HG02798 (cell line): ENCODE measurements at regions not wholly inside any gene's neighbourhood (a gene's known extent, or its start where the extent isn't known, plus 50 kb on each side); places are given as distances from the start of the nearest gene placed in this dataset.

Experiments
- ATAC-seq: cut with Tn5 transposase; IDR thresholded peaks from one replicate; pipeline ENCODE4 v1.9.1; 2021; ENCODE audit warnings: mild to moderate bottlenecking; ENCODE audit not compliant: unreplicated experiment, poor library complexity

DNA sequence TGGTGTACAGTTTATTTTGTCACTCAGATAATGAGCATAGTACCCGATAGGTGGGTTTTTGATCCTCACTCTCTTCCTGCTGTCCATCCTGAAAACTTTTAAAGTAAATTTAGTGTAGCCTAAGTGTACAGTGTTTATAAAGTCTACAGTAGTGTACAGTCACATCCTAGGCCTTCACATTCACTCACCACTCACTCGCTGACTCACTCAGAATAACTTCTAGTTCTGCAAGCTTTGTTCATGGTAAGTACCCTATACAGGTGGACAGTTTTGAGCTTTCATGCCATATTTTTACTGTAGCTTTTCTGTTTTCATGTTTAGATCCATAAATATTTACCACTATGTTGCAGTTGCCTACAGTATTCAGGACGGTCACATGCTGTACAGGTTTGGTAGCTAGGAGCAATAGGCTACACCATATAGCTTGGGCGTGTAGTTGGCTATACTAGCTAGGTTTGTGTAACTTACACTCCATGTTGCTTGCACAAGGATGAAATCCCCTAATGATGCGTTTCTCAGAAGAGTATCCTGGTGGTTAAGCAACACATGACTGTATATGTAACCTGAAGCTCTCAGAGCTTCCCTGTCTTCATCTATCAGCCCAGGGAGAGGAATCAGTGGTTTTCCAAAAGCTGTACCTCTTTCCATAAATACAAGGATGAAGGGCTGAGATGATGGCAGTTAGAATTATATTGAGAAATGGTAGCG, 87.6 kb upstream of the SLC25A26 start:
- no peak for ATAC-seq

DNA sequence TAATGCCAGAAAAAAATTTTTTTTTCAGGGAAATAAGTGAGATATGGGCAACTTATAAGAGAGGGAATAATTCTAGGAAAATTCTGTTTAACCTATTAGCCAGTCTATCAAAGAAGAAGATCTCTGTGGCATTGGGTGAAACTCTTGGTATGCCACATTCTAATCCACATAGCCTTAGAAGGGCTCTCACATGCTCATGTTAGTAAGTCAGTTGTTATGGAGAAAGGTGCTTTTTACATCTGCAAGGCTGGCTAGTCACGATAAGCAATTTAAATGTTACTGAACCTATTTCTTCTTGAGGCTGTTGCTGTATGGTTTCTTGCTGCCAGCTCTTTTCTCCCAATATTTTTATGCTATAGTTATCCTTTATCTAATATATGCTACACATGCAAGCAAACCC, 89.9 kb upstream of the MAGI1 start:
- no peak for ATAC-seq

DNA sequence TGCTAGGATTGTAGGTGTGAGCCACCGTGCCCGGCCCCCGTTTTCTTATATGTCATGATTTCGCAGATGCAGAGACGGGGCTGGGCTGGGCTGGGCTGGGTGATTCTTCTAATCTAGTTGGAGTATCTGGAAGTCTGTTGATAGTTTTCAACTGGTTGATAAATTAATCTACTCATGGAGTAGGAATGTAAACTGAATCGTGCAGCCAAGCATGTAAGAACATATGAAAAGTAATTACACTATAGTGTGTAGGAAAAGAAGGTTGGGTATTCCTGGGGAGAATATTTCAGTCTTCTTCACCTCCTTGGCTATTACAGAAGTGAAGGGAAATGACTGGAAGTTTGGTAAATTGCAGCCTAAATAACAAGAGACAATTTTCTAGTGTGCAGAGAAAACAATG, 82.6 kb upstream of the MAGI1 start:
- no peak for ATAC-seq

DNA sequence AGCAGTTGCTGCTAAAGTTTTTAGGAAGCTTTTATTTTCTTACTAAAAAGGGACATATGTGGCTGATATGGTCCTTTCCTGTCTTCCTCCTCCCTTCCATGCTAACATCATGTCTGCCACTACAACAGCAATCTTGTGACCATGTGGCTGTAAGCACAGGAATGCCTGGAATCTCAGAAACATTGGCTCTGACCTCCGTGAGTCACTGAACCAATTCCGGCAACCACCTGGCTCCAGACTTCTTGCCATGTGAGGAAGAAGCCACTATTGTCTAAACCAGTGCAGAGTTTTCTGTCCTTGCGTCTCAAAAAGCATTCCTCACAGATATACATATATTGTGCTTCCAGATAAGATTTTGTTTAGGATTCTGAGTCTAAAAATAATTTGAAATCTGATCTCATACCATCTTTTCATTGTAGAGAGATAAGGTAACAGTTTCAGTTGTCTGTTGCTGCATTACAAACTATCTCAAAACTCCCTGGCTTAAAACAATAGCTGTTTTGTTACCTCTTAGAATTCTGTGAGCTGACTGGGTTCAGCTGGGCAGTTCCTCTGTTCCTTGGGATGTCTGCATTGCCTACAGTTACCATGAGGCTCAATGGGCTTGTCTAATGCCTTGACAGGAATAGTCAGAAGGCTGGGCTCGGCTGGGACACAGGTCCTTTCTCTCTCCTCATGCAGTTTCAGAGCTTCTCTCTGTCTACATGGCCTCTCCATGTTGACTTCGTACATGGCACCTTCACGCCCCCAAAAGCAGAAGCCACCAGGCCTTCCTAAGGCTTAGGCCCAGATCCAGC, 77.3 kb upstream of the MAGI1 start:
- ATAC-seq, result no peak

DNA sequence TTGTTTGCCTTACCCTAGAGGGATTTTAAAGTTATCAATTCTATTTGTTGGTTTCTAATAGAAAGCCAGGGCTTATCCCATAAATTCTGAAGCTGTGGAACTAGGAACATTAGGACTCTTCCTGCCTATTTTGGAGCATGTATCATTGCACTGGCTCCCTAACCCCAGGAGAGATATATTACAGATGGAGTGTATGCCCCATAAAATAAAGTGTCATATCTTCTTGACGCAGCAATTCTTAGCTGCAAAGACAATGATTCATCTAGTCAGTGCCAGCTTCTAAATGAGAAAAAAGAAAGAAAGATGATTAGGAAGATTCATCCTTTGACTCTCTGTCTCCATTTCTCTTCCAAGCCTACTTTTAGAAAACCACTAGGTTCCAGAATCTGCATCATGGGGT, 74.8 kb upstream of the MAGI1 start:
- ATAC-seq, result no peak

DNA sequence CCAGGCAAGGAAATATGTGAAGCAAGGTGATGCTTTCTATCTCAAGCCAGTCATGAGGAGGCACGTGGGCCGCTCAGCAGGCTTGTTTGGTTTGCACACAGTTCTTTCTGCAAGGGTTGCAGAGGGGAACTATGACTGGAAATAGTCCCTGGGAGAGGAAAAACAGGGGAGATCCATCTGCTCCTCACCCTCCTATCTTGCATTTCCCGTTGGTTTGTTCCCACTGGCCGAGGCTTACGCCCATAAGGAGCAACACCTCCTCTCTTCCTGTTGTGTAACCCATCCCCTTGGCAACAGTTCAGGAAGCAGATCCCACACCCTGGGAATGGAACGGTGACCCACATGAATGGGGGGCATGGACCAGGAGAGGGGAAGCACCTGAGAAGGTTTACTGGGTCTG, 72.1 kb upstream of the MAGI1 start:
- ATAC-seq, result no peak

DNA sequence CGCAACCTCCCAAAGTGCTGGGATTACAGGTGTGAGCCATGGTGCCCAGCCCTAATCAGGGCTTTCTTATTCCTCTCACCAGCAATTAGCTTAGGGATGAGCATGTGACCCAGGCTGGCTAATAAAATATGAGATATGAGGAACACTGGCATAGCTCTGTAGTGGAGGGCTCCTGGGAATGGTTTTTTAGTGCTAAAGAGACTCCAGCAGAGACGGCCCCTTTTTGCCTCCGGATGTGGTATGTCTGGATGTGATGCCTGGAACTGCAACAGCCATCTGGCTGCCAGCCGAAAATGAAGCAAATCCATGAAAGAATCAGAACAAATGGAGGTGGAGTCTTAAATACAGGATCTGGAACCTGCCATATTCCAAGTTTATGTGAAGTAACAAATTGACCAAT, 69.1 kb upstream of the MAGI1 start:
- no peak for ATAC-seq

DNA sequence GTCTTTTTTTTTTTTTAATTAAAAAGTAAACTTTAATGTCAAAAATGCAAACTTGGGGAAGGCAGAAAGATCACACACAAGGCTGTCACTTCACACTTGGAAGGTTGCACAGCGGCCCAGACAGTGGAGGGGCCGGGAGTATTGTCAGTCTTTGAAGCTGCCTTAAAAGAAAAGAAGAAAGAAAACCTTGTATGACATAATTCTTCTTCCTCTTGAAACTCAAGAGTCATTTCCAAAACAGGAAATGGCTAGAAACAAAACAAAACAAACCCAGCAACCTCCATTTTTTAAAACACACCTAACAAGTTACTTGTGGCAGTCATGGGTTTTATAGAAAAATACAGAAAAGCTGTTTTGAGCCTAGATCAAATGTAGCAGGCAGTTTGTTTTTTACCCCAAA, 68.1 kb upstream of the MAGI1 start:
- no peak for ATAC-seq

DNA sequence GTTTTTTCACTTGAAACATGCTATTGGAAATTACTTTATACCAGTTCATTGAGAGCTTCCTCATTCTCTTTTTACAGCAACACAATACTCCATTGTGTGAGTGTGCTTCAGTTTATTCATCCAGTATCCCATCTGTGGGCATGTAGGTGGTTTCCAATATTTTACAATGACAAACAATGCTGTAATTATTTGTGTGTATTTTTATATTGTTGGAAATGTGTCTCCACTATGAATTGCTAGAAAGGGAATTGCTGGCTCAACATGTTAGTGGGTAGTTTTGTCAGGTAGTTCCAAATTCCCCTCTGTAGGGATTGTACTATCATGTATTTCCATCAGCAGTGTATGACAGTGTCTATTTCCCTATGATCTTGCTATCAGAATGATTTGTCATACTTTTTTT, 65.8 kb upstream of the MAGI1 start:
- ATAC-seq, result no peak

DNA sequence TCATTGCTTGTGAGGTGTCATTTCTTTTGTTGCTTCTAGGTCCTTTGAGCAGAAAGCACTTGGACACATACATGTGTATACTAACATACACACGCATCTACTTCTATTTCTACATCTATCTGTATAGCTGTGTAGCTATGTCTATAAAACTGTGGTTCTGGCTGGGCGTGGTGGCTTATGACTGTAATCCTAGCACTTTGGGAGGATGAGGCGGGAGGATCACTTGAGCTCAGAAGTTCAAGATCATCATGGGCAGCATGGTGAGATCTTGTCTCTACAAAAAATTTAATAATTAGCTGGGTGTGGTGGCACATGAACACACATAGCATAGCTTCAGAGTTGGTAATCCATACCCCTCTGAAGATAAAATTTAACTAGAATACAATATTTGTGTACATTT, 65.0 kb upstream of the MAGI1 start:
- ATAC-seq, result no peak

DNA sequence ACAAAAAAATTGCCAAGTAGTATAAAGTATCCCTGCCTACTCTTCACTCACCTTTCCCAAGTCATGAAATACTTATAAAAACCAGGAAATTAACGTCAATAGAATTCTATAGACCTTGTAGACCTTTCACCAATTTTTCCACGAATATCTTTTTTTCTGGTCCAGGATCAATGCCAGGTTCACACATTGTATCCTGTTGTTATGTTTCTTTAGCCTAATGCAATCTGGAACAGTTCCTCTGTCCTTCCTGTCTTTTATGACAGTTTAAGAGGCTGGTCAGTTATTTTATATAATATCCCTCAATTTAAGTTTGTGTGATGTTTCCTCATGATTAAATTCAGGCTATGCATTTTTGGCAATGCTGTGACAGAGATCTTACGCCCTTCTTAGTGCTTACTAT, 63.2 kb upstream of the MAGI1 start:
- ATAC-seq, result no peak

DNA sequence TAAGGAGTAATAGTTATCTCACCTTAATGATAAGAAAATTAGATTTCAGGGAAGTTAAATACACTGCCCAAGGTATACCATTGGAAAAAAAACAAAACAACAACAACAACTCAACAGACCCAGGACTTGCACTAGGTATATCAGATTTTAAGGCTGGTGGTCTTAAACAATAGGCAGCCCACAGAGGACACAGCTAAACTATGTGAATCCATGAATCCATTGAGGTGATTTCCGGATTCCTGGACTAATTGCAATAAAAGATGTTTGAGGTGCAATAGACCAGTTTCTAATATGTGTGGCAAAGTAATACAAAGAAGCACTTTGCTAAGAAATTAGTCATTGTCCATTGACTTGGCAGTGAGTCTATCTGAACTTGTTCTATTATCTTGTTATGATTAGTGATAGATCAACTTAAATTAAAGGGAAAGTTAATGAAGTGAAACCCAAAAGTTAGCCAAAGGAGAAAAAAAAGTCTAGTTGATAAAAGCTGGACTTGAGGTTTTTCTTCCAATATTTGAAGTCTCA, 60.9 kb upstream of the MAGI1 start:
- ATAC-seq, result no peak

DNA sequence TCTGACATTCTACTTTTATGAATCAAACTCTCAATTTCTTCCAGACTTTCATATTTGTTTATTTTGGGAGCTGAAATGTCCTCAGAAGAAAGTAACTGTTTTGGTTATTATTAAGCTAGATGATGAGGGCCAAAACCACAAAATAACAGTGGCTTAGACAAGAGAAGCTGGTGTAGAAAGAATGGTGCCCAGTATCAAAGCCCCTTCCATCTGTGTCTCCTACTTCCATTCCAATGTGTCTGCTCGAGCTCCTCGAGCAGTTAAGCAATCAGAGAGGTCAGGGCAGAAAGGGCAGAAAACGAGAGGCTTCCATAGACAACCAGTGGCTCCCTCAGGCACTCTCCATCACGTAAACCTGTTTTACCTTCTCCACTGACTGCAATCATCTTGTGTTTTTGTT, 59.7 kb upstream of the MAGI1 start:
- no peak for ATAC-seq

DNA sequence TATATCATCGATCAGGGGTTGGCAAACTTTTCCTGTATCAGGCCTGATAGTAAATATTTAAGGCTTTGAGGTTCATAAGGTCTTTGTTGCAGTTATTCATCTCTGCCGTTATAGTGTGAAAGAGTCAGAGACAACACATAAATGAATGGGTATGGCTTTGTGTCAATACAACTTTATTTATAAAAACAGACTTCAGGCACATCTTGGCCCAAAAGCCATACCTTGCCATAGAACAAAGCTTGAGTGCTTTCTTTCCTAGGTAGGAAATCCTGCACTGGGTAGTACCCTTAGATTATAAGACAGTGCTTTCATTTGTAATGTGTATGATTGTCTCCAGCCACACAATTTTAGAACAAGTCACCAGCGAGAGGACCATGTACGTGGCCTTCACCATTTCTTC, 58.9 kb upstream of the MAGI1 start:
- no peak for ATAC-seq

DNA sequence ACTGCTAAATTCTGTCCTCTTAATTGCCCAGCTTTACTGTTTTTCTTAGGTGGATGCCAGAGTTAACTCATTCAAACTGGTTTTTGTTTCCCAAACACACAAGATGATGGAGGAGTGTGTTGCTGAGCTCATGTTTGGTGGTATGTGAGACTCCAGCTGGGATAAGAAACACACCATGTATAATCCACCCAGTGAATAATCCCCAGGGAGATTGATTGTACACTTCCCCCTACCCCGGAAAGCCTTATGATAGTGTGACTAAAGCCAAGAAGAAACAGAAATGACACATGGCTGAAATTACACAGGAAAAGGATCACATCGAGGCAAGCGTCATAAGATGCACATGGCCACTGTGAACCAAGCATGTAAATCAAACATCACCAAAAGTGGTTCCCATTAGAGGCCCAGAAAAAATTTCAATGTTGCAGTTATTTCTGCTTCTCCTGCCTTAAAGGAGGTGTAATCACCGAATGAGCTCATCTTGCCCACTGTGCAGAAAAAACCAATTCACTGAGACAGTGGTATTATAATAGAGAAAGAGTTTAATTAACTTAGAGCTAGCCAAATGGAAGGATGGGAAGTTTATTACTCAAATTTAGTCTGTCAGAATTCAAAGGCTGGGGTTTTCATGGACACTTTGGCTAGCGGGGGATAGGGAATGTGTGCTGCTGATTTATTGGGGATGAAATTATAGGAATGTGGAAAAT, 56.7 kb upstream of the MAGI1 start:
- no peak for ATAC-seq

DNA sequence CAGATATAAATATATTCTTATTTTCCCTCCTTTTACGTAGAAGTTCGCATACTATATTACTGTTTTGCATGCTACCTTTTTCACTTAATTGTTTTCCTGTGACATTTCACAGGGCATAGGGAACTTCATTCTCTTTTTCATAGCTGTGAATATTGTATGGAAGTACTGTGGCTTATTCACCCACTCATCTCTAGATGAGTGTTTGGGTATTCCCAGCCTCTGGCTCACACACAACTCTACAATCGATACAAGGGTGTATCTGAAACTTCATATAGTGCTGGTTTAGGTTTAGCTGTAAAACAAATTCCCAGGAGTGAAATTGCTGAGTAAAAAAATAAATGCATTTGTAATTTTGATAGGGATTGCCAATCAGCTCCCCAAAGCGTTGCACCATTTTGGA, 55.3 kb upstream of the MAGI1 start:
- peak; percentile 60 for ATAC-seq

DNA sequence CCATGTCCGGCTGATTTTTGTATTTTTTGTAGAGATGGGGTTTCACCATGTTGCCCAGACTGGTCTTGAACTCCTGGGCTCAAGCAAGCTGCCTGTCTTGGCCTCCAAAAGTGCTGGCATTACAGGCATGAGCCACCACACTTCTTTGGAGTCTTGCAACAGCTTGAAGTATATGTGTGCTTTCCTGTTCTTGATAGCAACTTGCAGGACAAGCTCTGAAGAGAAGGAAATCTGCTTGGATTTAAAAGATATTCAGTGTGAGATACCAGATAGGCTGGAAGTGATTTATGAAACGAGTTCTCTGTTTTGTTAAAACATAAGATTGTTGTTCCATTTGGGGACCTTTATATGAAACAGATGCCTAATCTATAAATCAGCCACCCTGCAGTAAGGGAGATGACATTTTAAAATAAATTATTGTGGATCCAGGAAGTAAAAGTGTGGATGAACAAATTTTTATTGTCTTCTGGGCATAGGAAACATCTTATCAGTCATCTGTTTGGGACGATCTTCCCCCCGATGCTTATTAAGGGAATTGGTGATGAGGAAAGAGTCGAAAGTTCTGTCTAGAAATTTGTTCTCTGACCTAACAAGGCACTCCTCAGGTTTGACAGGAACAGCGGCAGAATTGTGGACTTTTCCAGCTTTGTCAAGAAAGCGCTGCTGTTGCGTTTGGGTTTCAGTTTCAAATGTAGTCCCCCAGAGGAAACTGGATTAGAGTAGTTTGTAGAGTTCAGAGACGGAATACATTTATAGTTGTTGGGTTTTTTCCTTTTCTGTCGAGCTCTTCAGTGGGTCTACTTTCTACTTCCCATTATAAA, 53.7 kb upstream of the MAGI1 start:
- no peak for ATAC-seq
